GM11168 (cell line): ENCODE measurements at regions not wholly inside any gene's neighbourhood (a gene's known extent, or its start where the extent isn't known, plus 50 kb on each side); places are given as distances from the start of the nearest gene placed in this dataset.
"Not testable (repeated sequence)": the region's sequence is repeated elsewhere in the genome, so short reads cannot be mapped to it uniquely, and the experiment has no call there.

Experiments
- in situ Hi-C: fragments of 300-500 bp; cut with MboI; formaldehyde crosslinking; loops from one replicate; pipeline ENCODE4 v1.12.0; 2022; ENCODE audit warnings: low sequenced_read_pairs; ENCODE audit not compliant: unreplicated experiment

DNA sequence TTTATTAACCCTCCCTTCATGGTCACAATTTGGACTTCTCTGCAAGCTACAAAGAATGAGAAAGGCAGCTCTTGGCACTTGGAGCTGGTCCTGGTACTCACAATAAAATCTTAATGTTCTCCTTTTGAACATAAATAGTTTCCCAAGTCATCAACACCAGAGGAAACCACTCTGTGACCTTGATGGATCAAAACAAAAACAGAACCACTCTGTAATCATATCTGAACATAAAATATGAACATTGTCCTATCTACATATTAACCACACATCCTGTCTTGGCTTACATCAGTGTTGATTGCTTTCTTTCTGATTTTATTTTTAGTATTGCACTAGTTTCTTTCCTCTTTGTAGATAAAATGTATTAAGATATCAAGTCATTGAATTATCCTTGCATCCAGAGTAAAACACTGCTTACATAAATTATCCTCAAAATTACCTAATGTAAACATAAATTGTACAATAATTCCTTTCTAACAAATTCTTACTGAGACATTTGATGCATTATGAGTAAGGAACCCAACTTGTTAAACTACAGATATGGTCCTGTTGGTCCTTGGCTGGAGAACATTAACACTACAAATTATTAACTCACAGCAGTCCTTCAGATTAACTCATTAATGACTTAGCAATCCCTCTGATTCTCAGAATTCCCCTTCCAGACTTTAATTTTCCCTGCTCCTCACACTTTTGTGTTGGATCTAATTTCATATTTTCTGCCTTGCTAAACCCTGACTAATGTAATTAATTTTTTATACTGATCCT is 860.5 kb downstream of the DIPK2A start:
- in situ Hi-C loops, result no loop called here

DNA sequence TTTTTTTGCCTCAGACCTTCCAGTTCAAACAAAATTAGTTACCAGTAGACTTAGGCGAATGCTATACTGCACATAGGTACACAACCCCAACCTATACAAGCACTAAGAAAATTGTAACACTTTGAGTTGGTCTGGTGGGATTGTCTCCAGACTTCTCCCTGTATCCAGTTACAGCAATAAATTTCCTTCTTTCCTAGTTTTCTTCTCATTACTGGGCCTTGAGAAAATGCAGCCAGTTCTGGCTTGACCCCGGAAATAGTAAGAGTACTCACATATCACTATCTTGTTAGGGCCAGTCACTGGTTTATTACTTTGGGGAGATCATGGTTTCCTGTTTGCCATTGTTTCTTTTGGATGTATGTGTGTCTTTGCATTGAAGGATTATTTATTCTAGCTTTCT is 868.4 kb downstream of the DIPK2A start:
- in situ Hi-C loops, result no loop called here

DNA sequence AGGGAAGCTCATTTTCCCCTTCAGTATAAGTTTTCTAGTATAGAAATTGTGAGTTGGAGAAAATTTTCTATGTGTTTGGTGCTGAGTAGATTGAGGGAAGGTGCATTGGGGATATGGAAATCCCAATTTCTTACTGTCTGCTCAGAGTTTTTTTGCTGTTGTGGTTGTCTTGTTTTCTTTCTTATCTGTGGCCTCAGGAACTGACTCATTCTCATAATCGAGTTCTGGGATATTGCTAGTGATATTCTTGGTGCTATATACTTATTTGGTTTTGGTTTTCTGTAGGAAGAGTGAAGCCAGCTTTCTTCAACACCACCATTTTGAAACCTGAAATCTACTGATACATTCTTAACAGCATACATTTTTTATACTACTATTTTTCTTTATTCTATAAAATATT is 869.2 kb downstream of the DIPK2A start:
- in situ Hi-C loops, result no loop called here

DNA sequence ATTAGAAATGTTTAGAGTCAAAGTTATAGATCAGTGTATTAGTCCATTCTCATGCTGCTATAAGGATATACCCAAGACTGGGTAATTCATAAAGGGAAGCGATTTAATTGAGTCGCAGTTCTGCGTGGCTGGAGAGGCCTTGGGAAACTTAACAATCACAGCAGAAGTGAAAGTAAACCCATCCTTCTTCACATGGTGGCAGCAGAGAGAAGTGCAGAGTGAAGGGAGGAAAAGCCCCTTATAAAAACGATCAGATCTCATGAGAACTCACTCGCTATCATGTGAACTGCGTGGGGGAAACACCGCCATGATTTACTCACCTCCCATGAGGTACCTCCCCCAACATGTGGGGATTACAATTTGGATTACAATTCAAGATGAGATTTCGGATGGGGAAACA is 871.5 kb downstream of the DIPK2A start:
- in situ Hi-C loops, result no loop called here

DNA sequence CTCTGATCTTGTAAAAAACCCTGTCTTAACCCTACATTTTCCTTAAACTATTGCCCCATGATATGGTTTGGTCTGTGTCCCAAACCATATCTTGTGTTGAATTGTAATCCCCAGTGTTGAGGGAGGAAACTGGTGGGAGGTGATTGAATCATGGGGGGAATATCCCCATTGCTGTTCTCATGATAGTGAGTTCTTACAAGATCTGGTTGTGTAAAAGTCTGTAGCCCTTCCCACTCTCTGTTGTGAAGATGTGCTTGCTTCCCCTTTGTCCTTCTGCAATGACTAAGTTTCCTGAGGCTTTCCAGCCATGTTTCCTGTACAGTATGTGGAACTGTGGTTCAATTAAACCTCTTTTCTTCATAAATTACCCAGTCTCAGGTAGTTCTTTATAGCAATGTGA is 881.4 kb downstream of the DIPK2A start:
- in situ Hi-C loops, result no loop called here

DNA sequence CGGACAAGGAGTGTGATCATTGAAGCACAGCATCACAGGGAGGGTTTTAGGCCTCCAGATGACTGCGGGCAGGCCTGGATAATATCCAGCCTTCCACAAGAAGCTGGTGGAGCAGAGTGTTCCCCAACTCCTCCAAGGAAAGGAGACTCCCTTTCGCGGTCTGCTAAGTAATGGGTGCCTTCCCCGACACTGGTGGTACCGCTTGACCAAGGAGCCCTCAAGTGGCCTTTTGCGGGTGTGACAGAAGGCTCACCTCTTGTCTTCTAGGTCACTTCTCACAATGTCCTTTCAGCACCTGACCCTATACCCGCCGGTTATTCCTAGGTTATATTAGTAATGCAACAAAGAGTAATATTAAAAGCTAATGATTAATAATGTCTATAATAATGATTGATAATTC is 882.4 kb downstream of the DIPK2A start:
- in situ Hi-C loops, result not testable (repeated sequence)

DNA sequence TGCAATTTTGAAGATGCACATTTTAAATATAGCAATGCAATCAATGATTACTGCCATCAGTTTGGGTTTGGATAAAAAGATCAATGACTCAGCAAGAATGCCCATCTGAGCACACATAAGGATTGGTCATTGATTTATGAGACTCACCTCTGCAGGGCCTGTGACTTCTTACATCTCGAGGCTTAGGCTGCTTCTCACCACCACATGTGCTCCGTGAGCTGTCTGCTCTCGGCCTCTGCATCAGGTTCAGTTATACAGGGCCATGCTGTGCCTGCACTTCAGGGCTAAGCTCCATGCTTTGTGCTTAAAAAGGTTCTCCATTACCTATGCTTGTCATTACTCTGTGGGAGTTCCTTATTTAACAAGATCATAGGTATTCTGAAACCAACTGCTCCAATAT is 887.5 kb downstream of the DIPK2A start:
- in situ Hi-C loops, result no loop called here

DNA sequence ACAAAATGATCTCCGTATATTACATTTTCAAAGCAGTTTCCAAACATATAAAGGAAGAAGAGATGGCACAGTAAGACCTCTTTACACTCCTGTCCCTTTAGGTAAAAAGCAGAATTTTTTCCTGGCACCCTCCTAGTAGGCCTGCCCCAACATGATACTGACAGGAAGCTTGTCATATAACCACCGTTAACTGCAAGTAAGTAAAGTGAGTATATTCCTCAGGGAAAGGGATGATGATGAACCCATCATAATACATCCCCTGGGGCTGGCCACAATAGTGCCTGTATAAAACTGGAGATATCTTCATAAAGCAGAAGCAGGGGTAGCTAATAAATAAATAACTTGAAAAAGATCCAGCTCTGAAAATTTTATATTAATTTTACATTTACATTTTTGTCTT is 893.0 kb downstream of the DIPK2A start:
- in situ Hi-C loops, result no loop called here

DNA sequence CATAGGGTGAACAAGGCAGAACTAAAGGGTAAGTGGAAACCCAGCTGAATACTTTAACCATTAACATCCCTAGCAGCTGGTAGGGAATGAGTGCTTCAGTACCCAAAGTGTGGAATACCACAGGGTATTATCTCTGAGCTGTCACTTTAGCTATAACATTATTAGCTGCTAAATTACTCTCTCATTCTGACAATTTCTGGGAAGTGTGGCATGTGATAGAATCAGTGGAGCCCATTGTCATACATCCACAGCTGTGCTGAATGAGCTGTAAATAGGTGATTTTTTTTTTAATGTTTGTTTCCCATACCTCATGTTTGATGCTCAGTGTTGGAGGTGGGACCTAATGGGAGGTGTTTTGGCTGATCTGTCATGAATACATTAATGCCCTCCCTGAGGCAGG is 894.3 kb downstream of the DIPK2A start:
- in situ Hi-C loops, result no loop called here

DNA sequence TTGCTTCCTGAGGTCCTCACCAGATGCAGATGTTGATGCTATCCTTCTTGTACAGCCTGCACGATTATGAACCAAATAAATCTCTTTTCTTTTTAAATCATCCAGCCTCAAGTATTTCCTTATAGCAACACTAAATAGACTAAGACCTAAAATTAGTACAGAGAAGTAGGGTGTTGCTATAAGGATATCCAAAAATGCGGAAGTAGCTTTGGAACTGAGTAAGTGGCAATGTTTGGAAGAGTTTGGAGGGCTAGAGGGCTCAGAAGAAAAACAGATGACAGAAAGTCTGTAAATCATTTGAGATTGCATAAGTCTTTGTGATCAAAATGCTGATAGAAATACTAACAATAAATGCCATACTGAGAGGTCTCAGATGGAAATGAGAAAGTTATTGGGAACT is 894.9 kb downstream of the DIPK2A start:
- in situ Hi-C loops, result no loop called here

DNA sequence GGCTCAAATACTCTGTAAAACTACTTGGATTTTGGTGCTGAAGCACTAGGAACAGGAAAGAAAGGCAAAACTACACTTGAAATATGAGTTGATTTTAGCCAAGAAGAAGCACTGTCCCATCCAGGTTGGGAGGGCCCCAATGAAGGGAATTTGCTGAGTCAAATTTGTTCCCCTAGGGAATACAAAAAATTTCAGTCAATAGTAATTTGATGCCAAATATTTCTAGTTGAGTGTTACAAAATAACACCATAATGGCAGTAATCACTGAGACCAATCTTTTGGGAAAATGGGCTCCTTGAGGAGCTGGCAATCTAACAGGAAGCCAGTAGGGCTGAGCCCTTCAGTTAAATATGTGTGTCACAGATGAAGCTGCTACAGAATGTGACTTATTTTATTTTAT is 896.9 kb downstream of the DIPK2A start:
- in situ Hi-C loops, result no loop called here

DNA sequence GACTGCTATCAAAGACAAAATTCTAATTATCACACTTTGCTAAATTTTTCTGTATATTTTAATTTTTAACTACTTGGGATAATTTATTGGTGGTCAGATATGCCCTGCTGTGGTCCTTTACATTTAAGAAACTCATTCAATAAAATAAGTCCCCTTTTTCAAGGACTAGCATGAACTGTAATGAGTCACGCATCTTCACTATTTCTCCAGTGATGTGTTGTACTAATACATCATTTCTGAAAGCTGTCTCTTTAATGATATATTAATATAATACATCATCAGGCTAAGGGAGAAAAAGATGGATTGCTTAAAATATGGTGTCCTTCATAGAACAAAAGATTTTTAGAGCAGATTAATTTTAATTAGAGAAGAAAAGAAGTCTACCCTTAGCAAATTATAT is 901.4 kb downstream of the DIPK2A start:
- in situ Hi-C loops, result no loop called here

DNA sequence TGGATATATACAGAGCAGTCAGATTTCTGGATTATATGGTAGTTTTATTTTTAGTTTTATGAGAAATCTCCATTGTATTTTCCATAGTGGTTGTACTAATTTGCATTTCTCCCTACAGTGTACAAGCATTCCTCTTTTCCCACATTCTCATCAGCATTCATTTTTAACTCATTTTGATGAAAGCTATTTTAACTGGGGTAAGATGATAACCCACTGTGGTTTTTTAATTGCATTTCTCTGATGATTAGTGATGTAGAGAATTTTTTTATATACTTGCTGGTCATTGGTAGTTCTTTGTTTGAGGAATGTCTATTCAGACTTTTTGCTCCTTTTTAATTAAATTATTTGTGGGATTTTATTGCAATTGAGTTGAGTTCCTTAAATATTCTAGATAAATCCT is 903.6 kb downstream of the DIPK2A start:
- in situ Hi-C loops, result no loop called here

DNA sequence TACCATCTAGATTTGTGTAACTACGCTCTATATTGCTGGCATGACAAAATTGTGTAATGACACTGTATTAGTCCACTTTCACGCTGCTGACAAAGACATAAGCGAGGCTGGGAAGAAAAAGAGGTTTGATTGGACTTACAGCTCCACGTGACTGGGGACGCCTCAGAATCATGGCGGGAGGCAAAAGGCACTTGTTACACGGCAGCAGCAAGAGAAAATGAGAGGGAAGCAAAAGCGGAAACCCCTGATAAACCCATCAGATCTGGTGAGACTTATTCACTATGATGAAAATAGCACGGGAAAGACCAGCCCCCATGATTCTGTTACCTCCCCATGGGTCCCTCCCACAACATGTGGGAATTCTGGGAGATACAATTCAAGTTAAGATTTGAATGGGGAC is 905.7 kb downstream of the DIPK2A start:
- in situ Hi-C loops, result no loop called here

DNA sequence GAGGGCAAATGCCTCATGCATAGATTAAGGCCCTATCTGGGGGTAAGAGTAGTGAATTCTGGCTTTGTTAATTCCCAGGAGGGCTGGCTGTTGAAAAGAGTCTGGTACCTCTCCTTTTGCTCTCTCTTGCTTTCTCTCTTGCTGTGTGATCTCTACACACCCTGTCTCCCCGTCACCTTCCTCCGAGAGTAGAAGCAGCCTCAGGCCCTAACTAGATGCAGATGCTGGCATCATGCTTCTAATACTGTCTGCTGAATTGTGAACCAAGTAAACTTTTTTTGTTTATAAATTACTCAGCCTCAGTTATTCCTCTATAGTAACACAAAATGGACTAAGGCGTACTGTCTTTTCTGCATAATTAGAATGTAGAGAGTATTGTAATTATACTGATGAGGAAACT is 908.1 kb downstream of the DIPK2A start:
- in situ Hi-C loops, result no loop called here

DNA sequence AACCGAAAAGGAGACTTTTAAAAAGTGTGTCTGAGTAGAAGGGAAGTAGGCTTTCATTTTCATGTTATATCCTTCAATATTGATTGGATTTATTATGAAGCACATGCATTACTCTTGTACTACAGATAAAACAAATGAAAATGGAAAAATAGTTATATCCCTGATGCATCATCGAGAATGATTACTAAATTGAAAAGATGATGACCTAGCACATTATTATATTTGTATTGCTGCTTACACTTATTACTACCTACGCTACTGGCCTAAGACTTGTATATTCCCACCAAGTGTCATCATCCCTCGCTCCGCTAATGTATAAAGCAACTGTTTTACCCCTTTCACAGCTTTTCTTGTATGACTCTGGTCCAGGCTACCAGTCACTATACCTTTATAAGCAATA is 922.4 kb downstream of the DIPK2A start:
- in situ Hi-C loops, result no loop called here

DNA sequence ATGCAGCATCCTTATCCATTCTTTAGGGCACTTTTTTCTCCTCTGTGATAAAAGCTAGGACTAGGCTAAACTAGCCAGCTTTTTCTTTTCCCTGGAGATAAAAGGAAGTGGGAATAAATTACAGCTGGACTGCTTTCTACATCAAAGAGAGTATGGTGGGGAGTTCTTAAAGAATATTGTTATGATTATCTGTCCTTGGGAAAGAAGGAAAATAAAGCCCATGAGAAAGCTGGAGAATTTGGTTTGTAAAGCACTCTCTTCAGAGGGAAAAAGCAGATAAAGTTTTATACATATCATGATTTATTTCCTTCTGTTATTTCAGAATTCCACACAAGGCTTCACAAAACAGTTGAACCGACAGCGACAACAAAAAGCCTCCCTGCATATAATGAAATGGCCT is 923.0 kb downstream of the DIPK2A start:
- in situ Hi-C loops, result no loop called here

DNA sequence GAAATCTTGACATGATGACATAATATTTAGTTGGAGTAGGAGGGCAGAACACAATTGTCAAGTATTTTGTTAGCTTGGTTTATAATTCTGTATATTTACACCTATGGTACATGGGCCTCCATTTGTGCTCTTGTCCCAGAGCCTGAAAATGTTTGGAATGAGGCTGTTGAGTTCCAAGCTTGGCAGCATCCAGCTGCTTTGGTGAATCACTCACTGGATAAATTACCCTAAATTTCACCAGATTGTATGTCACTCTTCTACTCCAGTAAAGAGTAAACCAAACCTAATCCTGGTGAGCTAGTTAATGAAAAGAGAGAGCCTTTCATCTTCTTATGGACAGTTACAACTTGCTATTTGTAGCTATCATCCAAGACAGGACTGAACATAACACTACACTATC is 928.7 kb downstream of the DIPK2A start:
- in situ Hi-C loops, result no loop called here

DNA sequence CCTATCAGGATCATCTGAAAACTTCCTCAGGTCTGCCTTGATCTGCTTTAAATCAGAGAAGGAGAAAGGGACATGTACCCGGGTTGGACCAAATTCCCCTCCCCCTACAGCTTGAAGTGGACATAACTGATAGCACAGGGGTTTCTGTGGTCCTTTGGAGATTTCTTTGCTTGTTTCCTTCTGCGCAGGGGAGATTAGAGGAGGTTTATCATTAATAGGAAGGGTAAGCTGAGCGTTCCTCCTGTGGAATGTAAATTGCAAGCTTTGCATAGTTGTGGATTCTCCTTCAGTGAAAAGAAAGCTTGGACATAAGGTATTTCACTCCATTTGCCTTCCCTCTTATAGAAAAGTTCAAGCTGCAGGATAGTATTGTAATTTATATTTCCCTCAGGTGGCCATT is 936.0 kb downstream of the DIPK2A start:
- in situ Hi-C loops, result not testable (repeated sequence)

DNA sequence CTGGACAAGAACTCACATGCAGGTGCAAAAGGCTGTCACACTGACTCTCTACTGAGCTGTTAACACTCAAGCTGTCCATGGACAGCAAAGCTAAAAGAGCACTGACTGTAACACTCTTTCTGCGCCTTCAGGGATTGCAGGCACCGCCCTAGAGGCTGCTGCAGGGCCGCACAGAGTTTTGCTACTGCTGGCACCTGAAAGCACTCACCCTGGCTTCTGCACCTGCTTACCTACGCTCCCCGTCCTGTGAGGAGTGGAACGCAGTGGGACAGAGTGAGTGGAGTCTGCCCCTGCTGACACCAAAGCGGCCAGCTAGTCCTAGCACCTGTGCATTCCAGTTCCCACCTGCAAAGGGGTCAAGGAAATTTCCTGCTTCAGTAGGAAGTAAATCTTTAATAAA is 941.3 kb downstream of the DIPK2A start:
- in situ Hi-C loops, result no loop called here

DNA sequence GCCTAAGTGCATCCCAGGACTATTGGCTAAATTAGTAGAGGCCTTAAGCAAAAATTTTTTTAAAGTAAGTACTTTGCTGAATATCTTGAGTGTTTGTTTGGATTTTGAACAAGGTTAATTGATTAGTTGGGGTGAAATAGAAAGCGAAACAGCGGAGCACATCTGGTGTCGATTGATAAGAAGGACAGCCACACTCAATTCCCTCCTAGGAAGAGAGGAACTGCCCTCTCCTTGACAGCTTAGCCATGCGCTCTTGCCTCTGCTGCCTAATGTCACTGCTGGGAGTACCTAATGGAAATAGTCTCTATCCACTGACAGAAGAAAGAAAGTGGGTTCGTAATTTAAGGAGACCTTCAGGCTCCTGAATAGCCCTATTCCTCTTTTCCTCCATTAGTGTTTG is 943.6 kb downstream of the DIPK2A start:
- in situ Hi-C loops, result no loop called here

DNA sequence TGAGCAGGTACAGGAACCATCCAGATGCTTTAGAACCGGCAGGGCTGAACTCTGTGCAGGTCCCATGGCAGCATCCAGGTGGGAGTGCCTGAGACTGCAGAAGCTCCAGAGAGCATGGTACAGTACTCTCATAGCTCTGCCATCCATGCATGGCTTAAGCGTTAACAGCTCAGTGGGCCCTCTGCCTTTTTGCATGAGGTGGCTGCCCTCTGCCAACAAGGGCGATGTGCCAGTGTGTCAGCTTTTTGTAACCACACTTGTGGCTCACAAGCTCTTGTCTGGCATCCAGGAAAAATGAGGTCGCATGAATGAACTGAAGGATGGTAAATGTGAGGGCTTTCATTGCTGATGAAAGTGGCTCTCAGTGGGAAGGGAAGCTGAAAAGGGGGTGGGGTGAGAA is 950.1 kb downstream of the DIPK2A start:
- in situ Hi-C loops, result no loop called here
